Transverse colon (tissue), 4 donors: ENCODE measurements at regions not wholly inside any gene's neighbourhood (a gene's known extent, or its start where the extent isn't known, plus 50 kb on each side); places are given as distances from the start of the nearest gene placed in this dataset.

Source experiments
- POLR2A ChIP-seq: fragments of 450-650 bp; IDR thresholded peaks from one replicate; pipeline ENCODE4 v1.6.1; 2016; ENCODE audit warnings: antibody characterized with exemption, mild to moderate bottlenecking, moderate library complexity
- POLR2AphosphoS5 ChIP-seq, 3 donors: sonication (generic); formaldehyde crosslinking; IDR thresholded peaks; one replicate each; pipeline ENCODE4 v1.6.1; 2016; ENCODE audit warnings: antibody characterized with exemption in 3 of 3
- TF ChIP-seq, protein P1 (sequence below), 5 experiments: fragments of 200-600 bp in 3 of 5; fragments of 450-650 bp in 2 of 5; sonication (generic) in 3 of 5; IDR thresholded peaks; 1 replicate in 2 of 5; 2 replicates in 3 of 5; pipeline ENCODE4 v1.5.1; 2016 to 2017; ENCODE audit warnings: antibody characterized with exemption in 5 of 5, inconsistent platforms in 3 of 5, mild to moderate bottlenecking in 2 of 5, moderate library complexity in 1 of 5

GRCh38 chr4:129852434-129852833, 756.5 kb downstream of the C4orf33 start:
- TF ChIP-seq, protein P1, sequence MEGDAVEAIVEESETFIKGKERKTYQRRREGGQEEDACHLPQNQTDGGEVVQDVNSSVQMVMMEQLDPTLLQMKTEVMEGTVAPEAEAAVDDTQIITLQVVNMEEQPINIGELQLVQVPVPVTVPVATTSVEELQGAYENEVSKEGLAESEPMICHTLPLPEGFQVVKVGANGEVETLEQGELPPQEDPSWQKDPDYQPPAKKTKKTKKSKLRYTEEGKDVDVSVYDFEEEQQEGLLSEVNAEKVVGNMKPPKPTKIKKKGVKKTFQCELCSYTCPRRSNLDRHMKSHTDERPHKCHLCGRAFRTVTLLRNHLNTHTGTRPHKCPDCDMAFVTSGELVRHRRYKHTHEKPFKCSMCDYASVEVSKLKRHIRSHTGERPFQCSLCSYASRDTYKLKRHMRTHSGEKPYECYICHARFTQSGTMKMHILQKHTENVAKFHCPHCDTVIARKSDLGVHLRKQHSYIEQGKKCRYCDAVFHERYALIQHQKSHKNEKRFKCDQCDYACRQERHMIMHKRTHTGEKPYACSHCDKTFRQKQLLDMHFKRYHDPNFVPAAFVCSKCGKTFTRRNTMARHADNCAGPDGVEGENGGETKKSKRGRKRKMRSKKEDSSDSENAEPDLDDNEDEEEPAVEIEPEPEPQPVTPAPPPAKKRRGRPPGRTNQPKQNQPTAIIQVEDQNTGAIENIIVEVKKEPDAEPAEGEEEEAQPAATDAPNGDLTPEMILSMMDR (IDR thresholded peaks at IDR 0.05) = no peak
- TF ChIP-seq POLR2A (no peak), POLR2AphosphoS5 (IDR thresholded peaks at IDR 0.05) (no peak)
